GM12873 (cell line): ENCODE measurements at regions not wholly inside any gene's neighbourhood (a gene's known extent, or its start where the extent isn't known, plus 50 kb on each side); places are given as distances from the start of the nearest gene placed in this dataset.

Experiments
- TF ChIP-seq, protein P1 (sequence below): IDR thresholded peaks from 2 replicates; pipeline ENCODE4 v1.5.1; 2012; ENCODE audit warnings: low read depth, mild to moderate bottlenecking, moderate library complexity, low read length, control low read depth; ENCODE audit not compliant: insufficient read depth; ENCODE audit errors: missing control alignments

DNA sequence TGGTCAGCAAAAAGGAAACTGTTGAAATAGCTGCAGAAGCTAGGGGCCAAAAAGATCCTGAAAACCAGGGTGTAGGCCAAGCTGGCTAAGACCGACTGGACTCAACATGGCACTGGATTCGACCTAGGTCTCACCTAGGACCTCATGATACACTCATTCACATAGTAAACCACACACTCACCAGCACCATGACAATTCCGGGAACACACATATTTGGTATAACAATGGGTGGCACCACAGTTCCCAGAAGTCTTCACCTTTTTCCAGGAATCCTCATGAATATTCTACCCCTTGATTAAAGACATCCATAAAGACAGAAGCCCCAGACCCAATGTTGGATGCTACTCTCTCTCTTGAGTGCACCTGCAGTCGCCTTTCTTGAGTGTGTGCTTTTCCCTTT lies 460.1 kb downstream of the TMEM114 start:
- TF ChIP-seq, protein P1, sequence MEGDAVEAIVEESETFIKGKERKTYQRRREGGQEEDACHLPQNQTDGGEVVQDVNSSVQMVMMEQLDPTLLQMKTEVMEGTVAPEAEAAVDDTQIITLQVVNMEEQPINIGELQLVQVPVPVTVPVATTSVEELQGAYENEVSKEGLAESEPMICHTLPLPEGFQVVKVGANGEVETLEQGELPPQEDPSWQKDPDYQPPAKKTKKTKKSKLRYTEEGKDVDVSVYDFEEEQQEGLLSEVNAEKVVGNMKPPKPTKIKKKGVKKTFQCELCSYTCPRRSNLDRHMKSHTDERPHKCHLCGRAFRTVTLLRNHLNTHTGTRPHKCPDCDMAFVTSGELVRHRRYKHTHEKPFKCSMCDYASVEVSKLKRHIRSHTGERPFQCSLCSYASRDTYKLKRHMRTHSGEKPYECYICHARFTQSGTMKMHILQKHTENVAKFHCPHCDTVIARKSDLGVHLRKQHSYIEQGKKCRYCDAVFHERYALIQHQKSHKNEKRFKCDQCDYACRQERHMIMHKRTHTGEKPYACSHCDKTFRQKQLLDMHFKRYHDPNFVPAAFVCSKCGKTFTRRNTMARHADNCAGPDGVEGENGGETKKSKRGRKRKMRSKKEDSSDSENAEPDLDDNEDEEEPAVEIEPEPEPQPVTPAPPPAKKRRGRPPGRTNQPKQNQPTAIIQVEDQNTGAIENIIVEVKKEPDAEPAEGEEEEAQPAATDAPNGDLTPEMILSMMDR: no peak

DNA sequence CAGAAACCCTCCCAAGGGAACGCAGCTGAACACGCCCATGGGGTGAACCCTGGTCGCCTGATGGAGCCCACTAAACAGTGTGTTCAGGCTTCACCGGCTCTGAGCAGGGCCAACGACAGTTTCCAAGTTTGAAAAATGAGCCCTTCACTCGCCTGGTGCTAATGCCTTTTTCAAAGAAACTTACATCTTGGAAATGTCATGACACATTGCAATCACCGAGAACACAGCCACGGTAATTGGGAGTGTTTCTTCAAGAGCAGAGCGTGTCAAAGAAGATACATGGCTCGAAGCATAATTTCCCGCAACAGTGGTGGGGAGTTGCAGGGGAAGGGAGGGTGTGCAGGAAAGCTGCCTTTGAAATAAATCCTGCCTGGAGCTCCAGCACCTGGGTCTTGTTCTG lies 463.2 kb downstream of the TMEM114 start:
- TF ChIP-seq, protein P1: no peak

DNA sequence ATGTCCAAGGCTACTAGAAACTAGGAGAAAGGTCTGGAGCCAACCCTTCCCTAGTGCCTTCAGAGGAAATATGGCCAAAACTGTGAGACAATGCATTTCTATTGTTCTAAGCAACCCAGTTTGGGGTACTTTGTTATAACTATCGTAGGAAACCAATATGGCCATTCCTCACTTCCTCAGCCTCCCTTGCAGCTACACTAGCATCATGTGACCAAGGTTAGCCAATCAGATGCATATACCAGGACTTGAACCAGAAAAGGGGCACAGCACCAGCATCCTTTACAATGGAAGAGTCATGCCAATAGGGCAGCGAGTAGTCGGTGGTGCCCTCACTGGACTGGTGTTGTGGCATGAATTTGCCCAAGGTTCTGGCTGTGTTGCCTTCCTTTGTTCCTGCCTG lies 464.0 kb downstream of the TMEM114 start:
- TF ChIP-seq, protein P1: no peak

DNA sequence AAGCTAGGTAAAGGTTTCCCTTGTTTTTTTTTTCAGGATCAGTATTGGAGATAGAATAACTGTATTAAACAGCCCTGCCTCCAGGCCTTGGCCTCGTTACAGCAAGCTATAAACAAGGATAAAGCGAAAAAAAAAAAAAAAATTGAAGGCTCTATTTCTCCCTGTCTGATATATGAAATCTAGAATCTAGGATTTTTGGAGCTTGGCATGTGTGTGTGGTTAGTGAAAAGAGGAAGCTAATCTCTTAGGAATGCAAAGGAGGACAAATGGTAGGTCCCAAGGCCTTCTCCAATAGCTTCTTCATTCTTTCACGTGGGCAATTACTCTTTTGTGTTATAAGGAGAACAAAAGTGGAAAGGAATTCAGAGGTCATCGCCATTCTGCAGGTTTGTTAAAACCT lies 470.3 kb downstream of the TMEM114 start:
- TF ChIP-seq, protein P1: no peak

DNA sequence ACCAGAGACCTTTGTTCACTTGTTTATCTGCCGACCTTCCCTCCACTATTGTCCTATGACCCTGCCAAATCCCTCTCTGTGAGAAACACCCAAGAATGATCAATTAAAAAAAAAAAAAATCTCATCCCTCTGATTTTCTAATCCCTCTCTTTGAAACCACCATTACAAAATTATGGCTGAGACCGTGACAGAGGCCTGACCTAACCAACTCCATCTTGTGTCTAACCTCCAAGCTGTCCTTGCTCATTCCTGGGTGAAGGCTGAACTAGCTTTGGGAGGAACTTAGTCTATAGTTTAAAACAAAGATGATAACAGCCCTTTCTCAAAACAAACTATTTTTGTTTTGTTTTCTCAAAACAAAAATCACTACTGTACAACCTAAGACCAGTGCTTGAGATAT lies 474.5 kb downstream of the TMEM114 start:
- TF ChIP-seq, protein P1: no peak

DNA sequence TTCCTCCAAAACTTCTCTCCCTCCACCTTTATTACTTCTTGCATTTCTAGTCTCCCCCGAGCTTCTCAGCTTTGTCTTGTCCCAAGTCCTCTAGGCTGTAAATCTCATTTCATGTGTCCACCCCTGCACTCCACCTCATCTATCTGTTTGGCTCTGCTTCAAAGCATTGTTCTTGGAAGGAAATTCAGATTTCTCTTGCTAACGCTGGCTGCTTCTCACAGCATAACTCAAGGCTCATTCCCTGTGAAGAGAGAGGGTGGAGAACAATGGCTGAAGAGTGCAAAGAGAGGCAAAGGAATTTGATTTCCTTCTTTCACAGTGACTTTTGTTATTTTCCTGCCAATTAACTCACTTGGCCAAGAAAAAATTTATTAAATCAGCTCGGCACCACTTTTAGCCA lies 476.5 kb downstream of the TMEM114 start:
- TF ChIP-seq, protein P1: no peak

DNA sequence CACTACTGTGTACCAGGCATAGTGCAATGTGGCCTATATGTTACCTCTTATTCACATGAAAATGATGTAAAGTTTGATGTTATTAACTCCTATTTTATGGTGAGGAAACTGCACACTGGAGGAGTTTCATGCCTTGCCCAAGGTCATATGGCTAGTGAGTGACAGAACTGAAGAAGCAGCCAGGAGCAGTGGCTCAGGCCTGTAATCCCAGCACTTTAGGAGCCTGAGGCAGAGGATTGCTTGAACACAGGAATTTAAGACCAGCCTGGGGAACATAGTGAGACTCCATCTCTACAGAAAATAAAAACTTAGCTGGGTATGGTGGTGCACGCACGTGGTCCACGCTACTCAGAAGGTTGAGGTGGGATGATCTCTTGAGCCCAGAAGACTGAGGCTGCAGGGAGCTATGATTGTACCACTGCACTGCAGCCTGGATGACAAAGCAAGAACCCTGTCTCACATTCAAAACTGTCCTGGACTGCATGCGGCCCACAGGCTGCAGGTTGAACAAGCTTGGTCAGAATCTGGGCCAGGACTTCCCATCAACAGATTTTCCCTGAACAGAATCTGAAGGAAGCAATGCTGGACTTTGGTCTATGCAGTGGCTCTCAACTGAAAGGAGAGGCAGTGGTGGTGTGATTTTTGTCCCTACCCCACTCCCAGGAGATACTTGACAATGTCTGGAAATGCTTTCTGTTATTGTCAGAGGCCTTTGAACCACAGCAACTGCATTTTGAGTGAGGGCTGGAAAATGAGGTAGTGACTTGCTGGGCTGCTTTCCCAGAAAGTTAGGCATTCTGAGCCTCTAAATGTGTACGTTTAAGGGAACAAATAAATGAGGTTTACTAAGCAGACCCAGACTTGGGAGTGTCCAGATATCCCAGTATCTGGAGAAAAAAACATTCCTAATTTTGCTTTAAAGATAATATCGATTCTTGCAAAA lies 479.5 kb downstream of the TMEM114 start:
- TF ChIP-seq, protein P1: no peak
